ENCODE measurements at regions not wholly inside any gene's neighbourhood (a gene's known extent, or its start where the extent isn't known, plus 50 kb on each side); places are given as distances from the start of the nearest gene placed in this dataset.

GRCh38 chr19:31075146-31075655 lies 274.0 kb downstream of the TSHZ3 start:
- Mint-ChIP-seq H3K36me3 (no peaks in the 10 kb centered on the region), H3K27me3 (ENCODE audit: insufficient read depth, low read depth) (peaks cover 11% of the 10 kb centered on the region), H3K4me1 (peaks cover 41% of the 10 kb centered on the region), H3K4me3 (no peak overlapping the region), H3K27ac (no peak overlapping the region), H3K9me3 (no peaks in the 10 kb centered on the region)
- Histone ChIP-seq H3F3A (ENCODE audit: low read depth) (no peaks in the 10 kb centered on the region), H3K4me3 (no peak overlapping the region), H3K9ac (no peak overlapping the region), H3K27me3 (no peaks in the 10 kb centered on the region), H3K4me1 (peaks cover 16% of the 10 kb centered on the region), H3K4me2 (no peak overlapping the region), H3K9me3 (ENCODE audit: low read depth) (no peaks in the 10 kb centered on the region), H3K79me2 (ENCODE audit: low read depth) (no peaks in the 10 kb centered on the region), H2AFZ (replicated peaks) (peak overlapping the region; percentile 0), H3K36me3 (no peaks in the 10 kb centered on the region), H3K27ac (no peak overlapping the region), H4K20me1 (ENCODE audit: low read depth) (no peaks in the 10 kb centered on the region)
- DNase-seq (ENCODE audit: low spot score) = no peak
- TF ChIP-seq CTCF (IDR thresholded peaks at IDR 0.05) (no peak), EZH2phosphoT487 (IDR thresholded peaks at IDR 0.05) (no peak), EZH2 (IDR thresholded peaks at IDR 0.05) (no peak)

DNA sequence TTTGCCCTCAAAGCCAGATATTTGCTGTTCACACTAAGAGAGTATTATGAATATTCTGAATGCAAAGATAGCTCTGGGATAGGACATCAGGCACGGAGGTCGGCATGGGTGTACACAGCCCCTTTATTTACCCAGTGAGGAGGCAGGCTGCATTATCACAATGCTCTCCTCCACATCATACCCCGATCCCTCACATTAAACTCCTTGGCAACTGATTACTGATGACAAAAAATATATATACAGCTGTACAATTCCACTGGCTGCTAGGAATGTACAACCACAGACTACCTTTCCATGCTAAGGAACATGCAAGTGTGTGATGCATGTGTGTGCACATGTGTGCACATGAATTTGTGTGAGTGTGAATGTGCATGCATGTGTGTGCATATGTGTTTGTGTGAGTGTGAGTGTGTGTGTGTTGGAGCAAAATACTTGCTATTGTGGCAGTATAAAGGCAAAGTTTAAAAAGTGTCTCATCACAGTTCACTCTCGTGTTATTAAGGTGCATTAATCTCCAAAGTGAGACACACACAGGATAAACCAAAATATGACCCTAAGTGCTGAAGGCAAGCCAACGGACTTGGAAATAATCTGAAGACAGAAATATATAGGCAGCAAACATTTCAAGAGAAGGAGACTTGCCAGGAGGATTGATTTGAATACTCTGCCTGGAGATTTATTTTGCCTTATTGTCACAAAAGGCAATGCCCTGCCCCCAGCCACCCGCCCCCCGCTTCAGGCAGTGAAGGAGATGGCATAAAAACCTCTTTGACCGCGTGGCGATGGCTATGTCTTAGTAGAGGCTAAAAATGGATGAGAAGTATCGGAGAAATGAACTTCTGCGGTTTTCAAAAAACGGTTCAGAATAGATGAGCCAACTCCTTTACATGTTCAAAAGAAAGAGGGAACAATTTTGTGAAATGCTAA lies 274.8 kb downstream of the TSHZ3 start:
- Histone ChIP-seq H3K27ac (no peak overlapping the region), H4K20me1 (ENCODE audit: low read depth) (no peaks in the 10 kb centered on the region), H3K4me1 (peaks cover 16% of the 10 kb centered on the region), H3K4me3 (no peak overlapping the region), H3K27me3 (no peaks in the 10 kb centered on the region), H3K79me2 (ENCODE audit: low read depth) (no peaks in the 10 kb centered on the region), H2AFZ (replicated peaks) (peak overlapping the region; percentile 66), H3K9me3 (ENCODE audit: low read depth) (no peaks in the 10 kb centered on the region), H3K9ac (no peak overlapping the region), H3K36me3 (no peaks in the 10 kb centered on the region), H3K4me2 (peak overlapping the region; percentile 7), H3F3A (ENCODE audit: low read depth) (no peaks in the 10 kb centered on the region)
- Mint-ChIP-seq H3K9me3 (no peaks in the 10 kb centered on the region), H3K27me3 (ENCODE audit: insufficient read depth, low read depth) (peaks cover 11% of the 10 kb centered on the region), H3K4me3 (peak overlapping the region; percentile 54), H3K36me3 (no peaks in the 10 kb centered on the region), H3K27ac (no peak overlapping the region), H3K4me1 (peaks cover 46% of the 10 kb centered on the region)
- TF ChIP-seq EZH2 (IDR thresholded peaks at IDR 0.05) = no peak
- TF ChIP-seq CTCF (IDR thresholded peaks at IDR 0.05) = no peak
- TF ChIP-seq EZH2phosphoT487 (IDR thresholded peaks at IDR 0.05) = no peak
- DNase-seq (ENCODE audit: low spot score) = no peak

GRCh38 chr19:31073485-31074198 lies 275.6 kb downstream of the TSHZ3 start:
- Mint-ChIP-seq H3K27me3 (ENCODE audit: insufficient read depth, low read depth) (peaks cover 5% of the 10 kb centered on the region), H3K27ac (no peak overlapping the region), H3K36me3 (no peaks in the 10 kb centered on the region), H3K4me1 (peaks cover 46% of the 10 kb centered on the region), H3K4me3 (peak overlapping the region; percentile 54), H3K9me3 (no peaks in the 10 kb centered on the region)
- Histone ChIP-seq H3K9ac (no peak overlapping the region), H3K4me1 (peaks cover 16% of the 10 kb centered on the region), H3K4me2 (peak overlapping the region; percentile 7), H2AFZ (replicated peaks) (peak overlapping the region; percentile 66), H3K4me3 (no peak overlapping the region), H3K27me3 (no peaks in the 10 kb centered on the region), H4K20me1 (ENCODE audit: low read depth) (no peaks in the 10 kb centered on the region), H3K36me3 (no peaks in the 10 kb centered on the region), H3K27ac (no peak overlapping the region), H3K79me2 (ENCODE audit: low read depth) (no peaks in the 10 kb centered on the region), H3F3A (ENCODE audit: low read depth) (no peaks in the 10 kb centered on the region), H3K9me3 (ENCODE audit: low read depth) (no peaks in the 10 kb centered on the region)
- no peak for TF ChIP-seq EZH2phosphoT487 (IDR thresholded peaks at IDR 0.05)
- no peak for TF ChIP-seq CTCF (IDR thresholded peaks at IDR 0.05)
- TF ChIP-seq EZH2 (IDR thresholded peaks at IDR 0.05) = no peak
- peak; percentile 32 for DNase-seq (ENCODE audit: low spot score)

Measured in neural progenitor cell (in vitro differentiated cells).